ENCODE measurements at regions not wholly inside any gene's neighbourhood (a gene's known extent, or its start where the extent isn't known, plus 50 kb on each side); places are given as distances from the start of the nearest gene placed in this dataset.

- TF ChIP-seq CTCF (IDR thresholded peaks at IDR 0.05): no peak
- ATAC-seq (ENCODE audit: low FRiP score) (no peak), DNase-seq (ENCODE audit: low spot score) (no peak)
These were observed 189.3 kb downstream of the TRIM27 start for GRCh38 chr6:28734443-28734959.

- DNase-seq (ENCODE audit: low spot score): no peak
These were observed 187.7 kb downstream of the TRIM27 start for GRCh38 chr6:28736121-28736520.

DNA sequence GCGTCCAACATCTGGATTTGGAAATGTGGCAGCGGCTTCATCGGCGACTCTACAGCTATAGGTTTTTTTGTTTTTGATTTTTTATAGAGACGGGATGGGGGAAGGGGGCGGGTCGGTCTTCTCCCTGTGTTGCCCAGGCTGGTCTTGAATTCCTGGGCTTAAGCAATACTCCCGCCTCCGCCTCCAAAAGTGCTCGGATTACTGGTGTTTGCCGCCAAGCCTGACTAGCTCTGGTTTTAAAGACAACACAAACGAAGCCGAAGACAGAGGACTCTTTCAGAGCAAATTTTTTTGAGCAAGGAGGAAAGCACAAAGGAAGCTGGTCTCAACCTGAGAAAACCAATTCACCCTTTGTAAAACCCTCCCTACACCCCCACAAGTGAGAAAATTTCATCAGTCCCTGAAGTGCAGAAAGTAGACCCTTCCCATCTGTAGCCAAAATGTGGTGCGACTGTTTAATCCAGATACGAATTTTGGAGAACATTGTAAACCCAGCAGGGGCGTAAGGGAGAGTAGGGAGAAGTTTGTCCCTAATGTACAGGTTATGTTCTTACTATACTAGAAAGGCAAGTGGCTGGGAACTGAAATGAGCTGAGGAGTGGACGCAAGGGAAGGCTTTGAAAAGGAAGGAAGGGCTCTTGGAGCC, 185.9 kb downstream of the TRIM27 start:
- TF ChIP-seq CTCF (IDR thresholded peaks at IDR 0.05): no peak
- no peak for ATAC-seq (ENCODE audit: low FRiP score)
- DNase-seq (ENCODE audit: low spot score): no peak

More at GRCh38 chr6:28736121-28736520, 187.7 kb downstream of the TRIM27 start:
- TF ChIP-seq CTCF (IDR thresholded peaks at IDR 0.05): no peak
- no peak for ATAC-seq (ENCODE audit: low FRiP score)

GRCh38 chr6:28738396-28738765, 185.4 kb downstream of the TRIM27 start:
- DNase-seq (ENCODE audit: low spot score) (no peak), ATAC-seq (ENCODE audit: low FRiP score) (no peak)
- no peak for TF ChIP-seq CTCF (IDR thresholded peaks at IDR 0.05)

- ATAC-seq (ENCODE audit: low FRiP score): no peak
- TF ChIP-seq CTCF (IDR thresholded peaks at IDR 0.05): no peak
These were observed 182.4 kb downstream of the TRIM27 start for GRCh38 chr6:28741363-28741762.

GRCh38 chr6:28742668-28743270, 181.0 kb downstream of the TRIM27 start:
- DNase-seq (ENCODE audit: low spot score): no peak
- no peak for ATAC-seq (ENCODE audit: low FRiP score)
- no peak for TF ChIP-seq CTCF (IDR thresholded peaks at IDR 0.05)

More at GRCh38 chr6:28741363-28741762, 182.4 kb downstream of the TRIM27 start:
- DNase-seq (ENCODE audit: low spot score): no peak

DNA sequence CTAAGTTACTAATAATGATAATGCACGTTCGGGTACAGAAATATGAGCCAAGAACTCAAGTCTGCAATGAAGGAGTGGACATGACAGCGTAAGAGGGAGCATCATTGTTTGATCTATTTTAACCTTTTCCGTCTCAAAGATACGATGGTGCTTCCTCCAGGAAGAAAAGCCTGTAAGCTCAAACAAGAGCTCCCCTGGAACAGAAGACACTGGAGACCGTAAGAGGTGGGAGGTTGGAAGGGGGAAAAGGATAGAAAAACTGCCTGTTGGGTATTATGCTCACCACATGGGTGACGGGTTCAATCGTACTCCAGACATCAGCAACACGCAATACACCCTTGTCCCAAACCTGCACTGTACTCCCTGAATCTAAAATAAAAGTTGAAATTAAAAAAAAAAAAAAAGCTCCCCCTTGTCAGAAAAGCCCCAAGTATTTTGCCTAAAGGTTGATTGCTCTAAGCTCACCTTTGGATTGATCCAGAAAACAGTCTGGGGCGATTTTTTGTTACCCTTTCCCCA, 180.5 kb downstream of the TRIM27 start:
- DNase-seq (ENCODE audit: low spot score) (no peak), ATAC-seq (ENCODE audit: low FRiP score) (no peak)
- no peak for TF ChIP-seq CTCF (IDR thresholded peaks at IDR 0.05)
